CD4-positive, alpha-beta T cell treated with Interleukin-15 for 4 hours (primary cell): ENCODE measurements at regions not wholly inside any gene's neighbourhood (a gene's known extent, or its start where the extent isn't known, plus 50 kb on each side); places are given as distances from the start of the nearest gene placed in this dataset.

Experiments
- DNase-seq: peaks from one replicate; pipeline ENCODE4 v3.0.0-alpha.2; 2020; ENCODE audit warnings: low spot score

DNA sequence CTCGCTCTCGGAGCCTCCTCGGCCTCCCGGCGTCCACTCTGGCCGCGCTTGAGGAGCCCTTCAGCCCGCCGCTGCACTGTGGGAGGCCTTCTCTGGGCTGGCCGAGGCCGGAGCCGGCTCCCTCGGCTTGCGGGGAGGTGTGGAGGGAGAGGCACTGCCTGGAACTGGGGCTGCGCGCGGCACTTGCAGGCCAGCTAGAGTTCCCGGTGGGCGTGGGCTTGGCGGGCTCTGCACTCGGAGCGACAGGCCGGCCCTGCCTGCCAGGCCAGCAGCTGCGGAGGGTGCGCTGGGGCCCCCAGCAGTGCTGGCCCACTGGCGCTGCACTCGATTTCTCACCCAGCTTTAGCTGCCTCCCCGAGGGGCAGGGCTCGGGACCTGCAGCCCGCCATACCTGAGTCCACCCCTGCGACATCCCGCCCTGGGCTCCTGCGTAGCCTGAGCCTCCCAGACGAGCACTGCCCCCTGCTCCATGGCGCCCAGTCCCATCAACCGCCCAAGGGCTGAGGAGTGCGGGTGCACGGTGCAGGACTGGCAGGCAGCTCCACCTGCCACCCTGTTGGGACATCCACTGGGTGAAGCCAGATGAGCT lies 765.0 kb downstream of the IGSF11 start:
- DNase-seq: no peak

GRCh38 chr3:118272991-118273390 lies 761.7 kb downstream of the IGSF11 start:
- DNase-seq: no peak

DNA sequence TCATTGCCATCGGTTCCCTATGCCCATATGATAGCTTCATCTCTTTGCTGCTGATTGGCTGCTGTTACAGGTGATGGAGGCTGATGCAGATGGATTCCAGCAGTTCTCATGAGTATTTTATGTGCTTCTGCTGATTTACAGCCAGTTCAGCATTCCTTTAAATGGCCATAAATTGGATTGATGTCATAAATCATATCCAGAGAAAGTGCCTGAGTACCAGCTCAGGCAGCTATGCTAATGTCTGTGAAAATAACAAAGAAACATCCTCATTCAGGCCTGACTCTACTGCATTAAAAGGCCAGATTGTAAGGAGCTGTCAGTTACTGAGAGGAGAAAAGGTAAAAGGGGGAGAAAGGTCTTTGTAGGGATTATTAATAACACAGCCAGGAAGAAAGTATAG lies 756.8 kb downstream of the IGSF11 start:
- DNase-seq: no peak

GRCh38 chr3:118292841-118293240 lies 741.8 kb downstream of the IGSF11 start:
- no peak for DNase-seq

DNA sequence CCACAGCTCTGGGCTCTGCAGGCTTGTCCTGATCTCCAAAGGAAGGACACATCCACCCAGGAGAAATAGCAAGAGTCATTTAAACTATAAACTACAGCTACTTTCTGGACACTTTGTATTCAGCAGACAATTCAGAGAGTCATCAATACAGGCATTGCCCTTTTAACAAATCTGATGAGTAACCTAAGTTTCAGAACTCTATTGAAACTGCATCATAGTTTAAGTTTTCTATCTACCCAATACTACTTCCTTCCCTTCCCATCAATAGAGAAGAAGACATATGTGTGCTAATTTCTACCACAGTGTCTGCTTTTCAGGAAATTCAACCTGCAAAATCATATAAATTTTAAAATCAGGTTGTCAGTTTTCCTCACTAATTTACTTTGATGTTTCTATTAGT lies 736.5 kb downstream of the IGSF11 start:
- DNase-seq: no peak

DNA sequence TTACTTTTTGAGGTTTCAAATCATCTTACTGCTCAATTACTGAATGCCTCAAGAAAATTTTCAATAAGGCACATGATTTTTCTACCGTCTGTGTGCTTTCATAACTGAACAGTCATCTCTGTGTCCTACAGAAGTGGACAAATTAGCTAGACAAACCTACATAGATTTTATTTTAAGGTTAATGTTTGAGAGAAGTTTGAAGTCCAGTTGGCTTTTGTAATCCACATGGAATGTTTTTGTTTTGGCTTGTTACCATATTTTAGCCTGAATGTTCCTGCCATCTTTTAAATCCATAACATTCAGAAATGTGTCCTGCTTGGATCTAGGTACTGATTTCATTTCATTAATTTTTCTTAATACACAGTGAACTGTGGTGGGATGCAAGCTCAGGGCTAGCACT lies 730.1 kb downstream of the IGSF11 start:
- DNase-seq: no peak

DNA sequence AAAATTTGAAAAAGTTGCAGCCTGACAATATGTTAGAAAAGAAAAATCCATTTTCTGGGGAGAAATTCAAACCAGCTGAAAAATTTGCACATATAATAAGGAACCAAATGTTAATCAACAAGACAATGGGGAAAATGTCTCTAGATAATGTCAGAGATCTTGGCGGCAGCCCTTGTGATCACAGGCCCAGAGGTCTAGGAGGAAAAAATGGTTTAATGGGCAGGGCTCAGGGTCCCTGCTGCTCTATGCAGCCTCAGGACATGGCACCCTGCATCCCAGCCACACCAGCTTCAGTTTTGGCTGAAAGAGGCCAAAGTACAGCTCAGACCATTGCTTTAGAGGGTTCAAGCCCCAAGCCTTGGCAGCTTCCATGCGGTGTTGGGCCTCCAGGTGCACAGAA lies 701.9 kb downstream of the IGSF11 start:
- DNase-seq: no peak

GRCh38 chr3:118337649-118338048 lies 697.0 kb downstream of the IGSF11 start:
- no peak for DNase-seq

DNA sequence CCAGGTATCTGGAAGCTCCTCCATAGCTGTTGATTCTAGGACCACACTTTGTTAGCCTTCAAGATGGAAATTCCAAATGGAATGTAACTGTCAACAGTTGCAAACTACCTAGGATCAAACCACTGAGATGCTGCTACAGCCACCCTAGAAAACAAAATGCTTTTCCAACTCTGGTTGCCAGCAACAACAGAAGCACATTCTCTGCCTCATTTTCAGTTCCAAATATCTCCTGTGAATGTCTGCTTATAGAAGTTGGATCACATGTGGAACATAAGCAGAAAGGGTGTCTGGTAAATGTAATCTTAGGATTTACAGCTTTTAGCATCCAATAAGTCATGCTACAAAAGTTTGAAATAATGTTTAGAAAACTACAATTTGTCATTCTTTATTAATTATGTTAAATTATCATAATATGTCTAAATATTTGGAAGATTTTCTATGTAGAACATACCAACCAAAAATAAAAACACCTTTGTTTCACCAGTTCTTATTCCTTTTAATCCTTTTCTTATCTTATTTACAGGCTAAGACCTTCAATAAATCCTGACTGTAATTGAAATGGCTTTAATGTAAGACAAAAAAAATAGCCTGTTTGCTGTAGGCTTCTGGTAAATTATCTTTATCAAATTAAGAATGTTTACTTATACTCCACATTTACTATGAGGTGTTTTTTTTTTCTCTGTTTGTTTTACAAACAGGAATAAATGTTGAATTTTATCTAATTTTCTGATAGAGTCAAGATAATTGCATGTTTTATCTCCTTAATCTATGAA lies 687.1 kb downstream of the IGSF11 start:
- no peak for DNase-seq

- no peak for DNase-seq
These were observed 686.5 kb downstream of the IGSF11 start for GRCh38 chr3:118348169-118348557.

DNA sequence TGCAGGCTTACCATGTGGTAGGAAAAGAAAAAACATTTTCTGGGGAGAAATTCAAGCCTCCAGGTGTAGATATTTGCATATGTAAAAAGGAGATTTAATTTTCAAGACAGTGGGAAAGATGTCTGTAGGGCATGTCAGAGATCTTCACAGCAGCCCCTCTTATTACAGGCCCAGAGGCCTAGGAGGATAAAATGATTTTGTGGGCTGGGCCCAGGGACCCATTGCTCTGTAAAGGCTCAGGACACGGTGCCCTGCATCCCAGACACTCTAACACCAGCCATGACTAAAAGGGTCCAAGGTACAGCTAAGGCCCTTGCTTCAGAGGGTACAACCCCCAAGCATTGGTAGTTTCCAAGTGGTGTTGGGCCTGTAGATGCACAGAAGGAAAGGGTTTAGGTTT lies 680.1 kb downstream of the IGSF11 start:
- DNase-seq: no peak

DNA sequence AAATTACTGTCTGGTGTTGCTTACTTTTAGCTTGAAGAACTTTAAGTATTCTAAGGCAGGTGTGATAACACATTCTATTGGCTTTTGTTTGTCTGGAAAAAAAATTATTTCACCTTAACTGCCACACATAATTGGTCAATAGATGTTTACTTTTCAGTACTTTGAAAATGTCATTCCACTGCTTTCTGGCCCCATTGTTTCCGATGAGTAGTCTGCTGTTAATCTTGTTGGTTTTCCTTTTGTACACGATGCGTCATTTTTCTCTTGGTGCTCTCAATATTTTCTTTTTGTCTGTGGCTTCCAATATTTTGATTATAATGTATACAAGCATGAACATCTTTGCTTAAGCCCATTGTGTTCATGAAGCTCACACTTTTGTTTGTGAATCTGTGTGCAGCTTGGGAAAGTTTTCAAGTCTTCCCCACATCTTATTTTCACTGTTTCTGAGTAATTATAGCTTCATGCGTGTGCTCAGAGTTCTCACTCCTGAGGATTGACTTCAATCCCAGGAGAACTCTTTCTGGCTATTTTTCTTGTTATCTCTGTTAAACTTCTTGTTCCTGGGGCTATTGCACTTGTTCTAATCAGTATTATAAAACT lies 664.7 kb downstream of the IGSF11 start:
- no peak for DNase-seq

GRCh38 chr3:118380576-118380975 lies 654.1 kb downstream of the IGSF11 start:
- DNase-seq: no peak

DNA sequence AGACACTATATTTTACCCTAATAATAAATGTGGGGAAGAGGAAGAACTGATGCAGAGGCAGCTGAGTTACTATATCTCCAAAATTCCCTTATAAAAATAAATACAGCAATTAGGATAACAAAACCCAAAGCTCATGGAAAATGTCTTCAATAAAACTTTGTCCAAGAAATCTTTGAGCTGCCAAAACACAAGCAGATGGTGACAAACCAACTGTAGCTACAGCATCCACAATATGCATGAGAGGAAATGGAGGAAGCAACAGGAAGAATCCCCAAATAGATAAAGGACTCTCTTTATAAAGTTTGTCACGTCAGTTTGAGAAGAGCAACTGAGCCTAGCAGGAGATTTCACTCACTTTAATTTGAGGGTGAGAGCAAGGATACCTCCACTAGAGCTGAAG lies 638.2 kb downstream of the IGSF11 start:
- DNase-seq: no peak

GRCh38 chr3:118400086-118400485 lies 634.6 kb downstream of the IGSF11 start:
- DNase-seq: no peak

DNA sequence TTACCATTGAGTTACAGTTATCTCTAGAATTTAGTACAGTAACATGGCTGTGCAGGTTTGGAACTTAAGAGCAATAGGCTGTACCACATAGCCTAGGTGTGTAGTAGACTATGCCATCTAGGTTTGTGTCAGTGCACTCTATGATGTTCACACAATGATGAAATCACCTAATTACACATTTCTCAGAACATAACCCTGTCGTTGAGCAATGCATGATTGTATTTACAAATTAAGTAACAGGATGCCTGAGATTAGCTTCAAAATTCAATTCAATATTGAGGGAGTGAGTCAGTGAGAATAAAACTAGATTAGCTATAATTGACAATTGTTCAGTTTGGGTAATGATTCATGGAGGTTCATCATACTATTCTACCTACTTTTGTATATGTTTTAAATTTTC lies 633.8 kb downstream of the IGSF11 start:
- no peak for DNase-seq

DNA sequence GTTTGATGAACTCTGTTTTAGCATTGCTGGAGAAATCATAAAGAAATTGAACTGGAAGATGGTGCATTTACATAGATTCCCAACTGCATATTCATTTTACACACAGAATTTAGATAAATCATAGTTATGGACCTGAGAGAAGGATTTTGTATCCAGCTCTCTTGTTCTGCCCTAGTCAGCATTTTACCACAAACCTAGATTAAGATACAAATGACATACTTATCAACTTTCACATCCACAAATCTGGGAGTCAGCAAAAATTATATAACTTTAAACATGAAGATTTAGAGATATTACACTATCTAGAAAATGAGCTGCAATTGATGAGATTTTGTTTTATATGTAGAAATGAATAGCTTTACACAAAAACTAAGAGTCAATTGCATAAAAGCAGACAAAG lies 632.8 kb downstream of the IGSF11 start:
- DNase-seq: no peak

DNA sequence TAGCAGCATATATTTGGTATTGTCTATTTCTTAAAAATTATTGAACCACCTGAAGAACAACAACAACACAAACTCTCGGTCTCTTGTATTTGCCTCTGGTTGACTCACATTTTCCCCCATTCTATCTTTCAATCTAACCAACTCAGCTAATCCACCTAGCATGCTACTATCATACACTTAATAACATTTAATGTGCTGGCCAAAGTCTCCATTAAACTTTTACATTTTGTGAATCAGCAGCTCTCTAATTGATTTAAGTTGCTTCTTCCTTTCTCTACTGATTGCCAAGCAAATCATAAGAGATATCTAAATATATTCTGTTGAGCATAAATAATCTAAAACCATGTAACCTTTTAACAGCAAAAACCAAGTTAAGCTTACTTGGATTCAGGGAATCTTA lies 631.7 kb downstream of the IGSF11 start:
- DNase-seq: no peak

DNA sequence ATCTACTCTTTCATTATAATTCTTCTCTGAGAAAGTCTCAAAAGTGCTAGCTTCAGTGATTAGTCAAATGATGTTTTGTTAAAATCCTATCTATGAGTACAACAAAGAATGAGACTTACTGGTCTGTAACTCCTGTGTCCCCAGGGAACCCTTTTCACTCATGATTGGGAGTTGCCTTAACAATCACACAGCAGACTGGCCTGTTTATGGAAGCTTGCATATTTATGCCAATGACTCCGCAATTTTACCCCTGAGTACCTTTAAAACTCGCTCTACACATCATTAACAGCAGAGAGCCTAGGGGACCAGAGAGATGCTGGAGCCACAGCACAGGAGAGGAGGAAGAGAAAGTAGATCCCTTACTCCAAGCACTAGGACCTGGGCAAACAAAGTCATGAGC lies 628.1 kb downstream of the IGSF11 start:
- no peak for DNase-seq

DNA sequence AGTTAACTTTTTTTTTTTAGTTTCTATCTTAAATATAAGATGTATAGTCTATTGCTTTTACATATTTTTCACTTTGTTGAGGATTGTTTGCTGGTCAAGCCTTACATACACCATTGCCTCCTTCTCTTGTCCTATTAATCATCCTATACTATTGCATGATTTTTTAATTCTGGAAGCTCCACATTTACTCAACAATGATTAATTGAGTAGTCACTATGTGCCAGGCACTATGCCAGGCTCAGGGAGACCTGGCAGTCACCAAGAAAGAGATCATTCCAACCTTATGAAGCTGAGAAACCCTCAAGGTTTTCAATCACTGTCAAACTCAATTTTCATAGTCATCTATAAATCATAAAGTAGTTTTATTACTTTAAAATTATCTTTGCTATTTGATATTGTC lies 626.2 kb downstream of the IGSF11 start:
- DNase-seq: no peak

- DNase-seq: no peak
These were observed 622.1 kb downstream of the IGSF11 start for GRCh38 chr3:118412503-118412902.

- DNase-seq: no peak
These were observed 609.3 kb downstream of the IGSF11 start for GRCh38 chr3:118425272-118425837.

DNA sequence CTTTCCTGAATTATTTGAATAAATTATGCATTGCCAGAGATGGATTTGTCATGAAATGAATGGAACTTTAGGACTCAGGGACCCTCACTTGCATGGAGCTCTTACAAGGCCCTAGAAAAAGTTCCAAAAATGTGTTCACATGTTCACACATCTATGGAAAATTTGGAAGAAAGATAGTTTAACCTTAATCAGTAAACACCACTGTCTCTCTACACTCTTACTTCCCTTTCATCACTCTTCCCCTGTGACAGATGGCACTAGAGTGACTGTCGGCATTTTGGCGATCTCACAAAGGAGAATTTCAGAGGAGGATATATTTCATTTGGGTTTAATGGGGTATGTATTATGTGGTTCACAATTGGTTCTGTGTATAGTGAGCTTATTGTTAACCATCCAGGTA lies 600.8 kb downstream of the IGSF11 start:
- DNase-seq: no peak
